ENCODE measurements at regions not wholly inside any gene's neighbourhood (a gene's known extent, or its start where the extent isn't known, plus 50 kb on each side); places are given as distances from the start of the nearest gene placed in this dataset.

DNA sequence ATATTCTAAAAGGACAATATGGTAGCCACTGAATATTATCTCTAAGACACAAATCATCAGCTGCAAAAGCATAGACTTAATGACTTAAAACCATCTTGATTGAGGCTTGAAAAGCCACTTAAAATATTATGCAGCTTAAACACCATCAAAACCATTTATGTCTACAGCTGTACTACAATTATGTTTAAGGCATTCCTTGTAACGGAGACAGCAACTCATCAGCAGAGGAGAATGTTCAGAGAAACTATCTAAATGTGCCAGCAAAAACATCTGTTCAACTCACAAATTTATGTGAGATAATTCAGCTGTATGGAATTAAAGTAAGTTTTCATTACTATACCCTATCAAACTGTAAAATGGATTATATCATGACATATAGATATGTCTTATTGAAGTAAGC, 147.9 kb upstream of the CTSO start:
- no peak for DNase-seq (ENCODE audit: low read depth)

DNA sequence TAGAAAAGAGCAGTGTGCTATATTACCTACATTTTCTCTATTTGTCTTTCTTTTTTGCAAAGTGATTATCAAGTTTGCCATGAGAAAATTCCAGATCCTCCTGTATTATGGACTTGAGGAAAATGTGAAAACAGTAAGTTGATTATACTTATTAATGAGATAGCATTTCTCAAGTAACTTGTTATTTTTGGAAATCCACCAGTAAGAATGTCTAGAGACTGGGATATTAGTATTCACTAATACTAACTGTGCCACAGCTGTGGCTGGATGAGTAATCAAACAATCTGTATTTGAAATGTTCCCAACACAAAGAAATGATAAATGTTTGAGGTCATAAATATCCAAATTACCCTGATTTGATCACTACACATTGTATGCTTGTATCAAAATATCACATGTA, 147.0 kb upstream of the CTSO start:
- DNase-seq (ENCODE audit: low read depth): no peak

DNA sequence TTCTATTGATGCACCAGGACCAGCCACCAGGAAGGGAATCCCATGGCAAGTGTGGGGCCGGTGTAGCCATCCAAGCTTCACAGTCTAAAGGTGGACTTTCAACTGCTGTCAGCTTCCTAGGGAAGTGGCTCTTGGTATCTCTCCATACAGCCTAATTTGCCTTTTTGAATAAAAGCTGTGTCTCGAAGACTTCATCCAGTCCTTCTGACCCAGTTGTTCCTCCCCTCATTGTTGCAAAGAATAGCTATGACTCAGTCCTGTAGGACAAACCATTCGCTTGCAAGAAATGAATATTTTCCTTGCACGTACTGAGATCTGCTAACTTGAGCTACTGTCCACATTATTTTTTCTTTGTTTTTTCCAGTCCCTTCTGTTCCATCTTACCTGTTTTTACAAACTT, 145.1 kb upstream of the CTSO start:
- no peak for DNase-seq (ENCODE audit: low read depth)

DNA sequence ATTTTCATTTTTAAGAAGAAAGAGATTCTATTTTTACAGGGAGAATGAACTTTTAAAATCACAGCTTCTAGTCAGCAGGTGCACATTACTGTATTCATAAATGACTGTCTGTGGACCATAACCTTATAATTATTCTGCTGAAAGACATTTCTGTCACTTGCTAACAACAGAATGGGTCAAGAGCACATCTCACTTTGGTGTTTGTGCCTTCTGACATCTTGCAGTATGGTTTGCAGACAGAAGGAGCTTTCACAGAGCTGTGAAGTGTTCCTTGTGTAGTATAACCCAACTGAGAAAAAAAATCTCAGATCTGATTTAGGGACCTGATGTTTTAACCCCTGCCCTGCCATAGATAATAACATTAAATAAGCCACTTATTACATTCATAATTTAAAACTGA, 131.4 kb upstream of the CTSO start:
- no peak for DNase-seq (ENCODE audit: low read depth)

GRCh38 chr4:156084373-156084772, 130.7 kb upstream of the CTSO start:
- no peak for DNase-seq (ENCODE audit: low read depth)

DNA sequence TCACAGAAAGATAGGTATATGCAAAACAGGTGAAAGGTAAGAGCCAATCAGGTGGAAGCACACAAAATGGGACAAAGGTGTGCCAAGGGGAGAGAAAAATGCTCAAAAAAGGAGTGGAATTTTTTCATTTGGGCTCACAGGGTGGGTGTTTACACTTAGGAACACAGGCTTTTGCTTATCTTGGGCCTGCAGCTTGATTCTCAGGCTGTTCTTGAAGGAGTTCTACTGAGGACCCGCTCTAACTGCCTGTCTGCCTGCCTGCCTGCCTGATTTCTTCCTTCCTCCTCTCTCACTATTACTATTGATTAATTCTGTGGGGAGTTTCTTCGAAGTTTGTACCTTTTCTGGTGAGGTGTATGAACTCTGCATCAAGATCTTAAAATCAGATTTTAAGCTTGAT, 120.3 kb upstream of the CTSO start:
- DNase-seq (ENCODE audit: low read depth): no peak

DNA sequence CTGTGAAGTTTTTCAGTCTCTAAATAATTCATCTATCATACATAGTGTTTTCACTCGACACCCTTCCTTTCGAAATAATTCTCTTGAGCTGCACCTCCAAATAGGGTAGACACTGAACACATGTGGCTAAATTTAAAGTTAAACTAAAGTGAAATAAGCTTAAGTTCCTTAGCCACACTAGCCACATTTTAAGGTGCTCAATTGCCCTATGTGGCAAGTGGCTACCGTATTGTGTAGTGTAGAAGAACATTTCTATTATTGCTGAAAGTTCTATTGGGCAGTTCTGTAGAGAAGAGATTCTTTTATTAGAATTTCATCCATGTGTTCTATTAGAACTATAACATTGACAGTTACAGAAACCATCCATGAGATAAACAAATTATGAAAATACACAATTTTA, 107.0 kb upstream of the CTSO start:
- no peak for DNase-seq (ENCODE audit: low read depth)

DNA sequence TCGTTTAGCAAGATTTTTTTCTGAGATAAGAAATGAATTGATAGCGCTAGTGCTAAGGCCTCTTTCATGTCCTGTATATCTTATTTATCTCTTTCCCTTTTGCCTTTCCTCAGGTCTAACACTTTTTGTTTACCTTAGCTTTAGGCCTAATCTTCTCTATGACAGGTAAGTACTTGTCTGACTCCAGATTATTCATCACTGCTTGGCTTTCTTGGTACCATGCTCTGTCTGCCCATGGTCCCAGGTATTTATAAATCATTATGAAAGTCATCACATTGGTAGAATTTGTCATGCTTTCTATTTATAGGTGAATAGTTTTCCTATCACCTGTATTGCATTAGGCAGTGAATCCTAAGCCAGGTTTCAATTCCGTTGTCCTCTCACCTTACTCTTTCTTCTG, 99.5 kb upstream of the CTSO start:
- DNase-seq (ENCODE audit: low read depth): no peak

- DNase-seq (ENCODE audit: low read depth): no peak
Measured at GRCh38 chr4:156052116-156052515, 98.5 kb upstream of the CTSO start.

DNA sequence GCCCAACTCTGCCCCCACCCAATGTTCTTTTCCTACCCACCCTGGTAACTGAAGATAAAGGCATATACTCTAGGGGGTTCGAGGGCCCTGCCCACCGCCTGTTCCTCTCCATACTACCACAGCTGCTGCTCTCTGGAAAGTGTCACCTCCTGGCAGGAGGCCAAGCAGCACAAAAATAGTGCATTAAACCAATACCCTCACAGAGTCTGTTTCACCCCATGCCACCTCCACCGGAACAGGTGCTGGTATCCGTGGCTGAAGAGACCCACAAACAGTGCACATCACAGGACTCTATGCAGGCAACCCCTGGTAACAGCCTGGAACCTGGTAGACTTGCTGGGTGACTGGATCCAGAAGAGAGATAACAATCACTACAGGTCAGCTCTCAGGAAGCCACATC, 85.1 kb upstream of the CTSO start:
- DNase-seq (ENCODE audit: low read depth): no peak

GRCh38 chr4:156036496-156036895, 82.8 kb upstream of the CTSO start:
- no peak for DNase-seq (ENCODE audit: low read depth)

- DNase-seq (ENCODE audit: low read depth): no peak
Measured at GRCh38 chr4:156029691-156030090, 76.0 kb upstream of the CTSO start.

GRCh38 chr4:156021298-156021697, 67.6 kb upstream of the CTSO start:
- no peak for DNase-seq (ENCODE audit: low read depth)

- DNase-seq (ENCODE audit: low read depth): no peak
Measured at GRCh38 chr4:156019246-156019645, 65.6 kb upstream of the CTSO start.

DNA sequence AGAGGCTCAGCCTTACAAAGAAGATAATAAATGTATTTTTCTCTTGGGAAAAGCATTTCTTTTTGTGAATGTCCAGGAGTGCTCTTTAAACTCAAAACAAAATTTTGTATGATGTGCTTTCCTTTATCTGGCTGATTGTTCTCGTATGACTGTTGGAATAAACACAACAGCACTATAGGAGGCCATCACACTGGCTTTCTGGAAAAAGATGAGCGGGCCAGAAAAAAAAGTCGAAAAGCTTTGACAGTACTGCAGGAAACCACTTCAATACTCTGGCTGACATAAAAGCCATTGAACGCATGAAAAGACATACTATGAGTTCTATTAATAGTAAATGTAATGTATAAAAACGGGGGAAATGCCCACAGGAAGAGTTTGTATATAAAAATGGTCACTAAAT, 64.7 kb upstream of the CTSO start:
- DNase-seq (ENCODE audit: low read depth): no peak

DNA sequence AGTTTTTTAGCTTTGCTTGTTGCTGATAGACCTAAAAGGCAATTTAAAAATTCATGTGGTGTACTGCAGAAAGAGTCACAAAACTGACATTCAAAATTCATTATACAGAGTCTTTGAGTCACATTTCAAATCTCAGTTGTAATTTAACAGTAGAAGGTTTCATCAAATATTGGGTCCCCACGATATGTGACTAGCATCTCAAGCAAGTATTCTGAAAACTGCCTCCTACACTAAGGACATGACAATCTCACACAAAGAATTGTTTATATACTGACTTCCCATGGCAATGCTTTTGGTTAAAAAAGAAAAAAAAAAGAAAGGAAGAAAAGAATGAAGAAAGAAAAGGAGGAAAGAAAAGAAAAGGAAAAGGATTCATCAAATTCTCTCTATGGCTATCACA, 62.1 kb upstream of the CTSO start:
- no peak for DNase-seq (ENCODE audit: low read depth)

DNA sequence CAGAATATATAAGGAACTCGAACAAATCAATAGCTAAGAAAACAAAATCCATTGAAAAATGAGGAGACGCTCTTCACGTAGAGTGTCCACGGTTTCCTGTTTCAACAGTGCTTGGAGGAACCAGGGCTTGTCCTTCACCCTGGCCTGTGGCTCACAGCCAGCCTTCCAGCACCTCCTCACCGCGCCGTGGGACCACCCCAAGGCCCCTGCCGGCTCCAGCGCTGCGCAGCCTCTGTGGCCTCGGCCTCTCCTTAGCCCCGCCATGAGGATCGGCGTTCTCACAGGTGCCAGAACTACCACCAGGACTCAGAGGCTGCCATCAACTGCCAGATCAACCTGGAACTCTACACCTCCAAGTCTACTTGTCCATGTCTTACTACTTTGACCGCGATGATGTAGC, 52.5 kb upstream of the CTSO start:
- DNase-seq (ENCODE audit: low read depth): no peak

Measured in HS-27A (cell line).